ENCODE measurements at regions not wholly inside any gene's neighbourhood (a gene's known extent, or its start where the extent isn't known, plus 50 kb on each side); places are given as distances from the start of the nearest gene placed in this dataset.

GRCh38 chr1:75074831-75075395, 59.3 kb upstream of the LHX8 start:
- no peak for TF ChIP-seq CTCF (IDR thresholded peaks at IDR 0.05)
- TF ChIP-seq POLR2A (IDR thresholded peaks at IDR 0.05), result no peak
